ENCODE measurements at regions not wholly inside any gene's neighbourhood (a gene's known extent, or its start where the extent isn't known, plus 50 kb on each side); places are given as distances from the start of the nearest gene placed in this dataset.

GRCh38 chr12:58041441-58041840 is 100.1 kb downstream of the ATP23 start:
- no peak overlapping the region for H3K27ac Mint-ChIP-seq
- ATAC-seq (no peak), DNase-seq (no peak)
- no peaks in the 10 kb centered on the region for H3K36me3 Mint-ChIP-seq (ENCODE audit: low read depth)
- no peaks in the 10 kb centered on the region for H3K4me1 Mint-ChIP-seq
- H3K4me3 Mint-ChIP-seq = no peak overlapping the region
- peaks cover 3% of the 10 kb centered on the region for H3K9me3 ChIP-seq (ENCODE audit: control insufficient read depth, low read length, poor library complexity, severe bottlenecking)
- peaks cover 16% of the 10 kb centered on the region for H3K27me3 Mint-ChIP-seq

- Mint-ChIP-seq H3K4me3 (no peak overlapping the region), H3K27me3 (peaks cover 27% of the 10 kb centered on the region), H3K27ac (no peak overlapping the region), H3K36me3 (ENCODE audit: low read depth) (peaks cover 2% of the 10 kb centered on the region), H3K4me1 (no peaks in the 10 kb centered on the region)
- H3K9me3 ChIP-seq (ENCODE audit: control insufficient read depth, low read length, poor library complexity, severe bottlenecking) = peaks cover 3% of the 10 kb centered on the region
- DNase-seq (no peak), ATAC-seq (no peak)
These were observed 103.6 kb downstream of the ATP23 start for GRCh38 chr12:58044966-58045365.

- Mint-ChIP-seq H3K27me3 (peaks cover 27% of the 10 kb centered on the region), H3K4me1 (no peaks in the 10 kb centered on the region), H3K4me3 (no peak overlapping the region), H3K27ac (no peak overlapping the region), H3K36me3 (ENCODE audit: low read depth) (peaks cover 2% of the 10 kb centered on the region)
- ATAC-seq = no peak
- H3K9me3 ChIP-seq (ENCODE audit: control insufficient read depth, low read length, poor library complexity, severe bottlenecking) = peaks cover 2% of the 10 kb centered on the region
- DNase-seq = no peak
These were observed 104.9 kb downstream of the ATP23 start for GRCh38 chr12:58046271-58046670.

DNA sequence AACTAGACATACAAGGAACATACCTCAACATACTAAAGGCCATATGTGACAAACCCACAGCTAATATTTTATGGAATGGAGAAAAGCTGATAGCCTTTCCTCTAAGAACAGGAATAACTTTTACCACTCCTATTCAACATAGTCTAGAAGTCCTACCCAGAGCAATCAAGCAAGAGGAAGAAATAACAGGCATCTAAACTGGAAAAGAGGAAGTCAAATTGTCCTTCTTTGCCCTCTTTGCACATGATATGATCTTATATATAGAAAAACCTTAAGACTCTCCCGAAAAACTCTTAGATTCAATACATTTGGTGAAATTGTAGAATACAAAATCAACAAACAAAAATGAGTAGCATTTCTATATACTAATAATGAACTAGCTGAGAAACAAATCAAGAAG is 110.0 kb downstream of the ATP23 start:
- peaks cover 11% of the 10 kb centered on the region for H3K27me3 Mint-ChIP-seq
- no peaks in the 10 kb centered on the region for H3K4me1 Mint-ChIP-seq
- peaks cover 3% of the 10 kb centered on the region for H3K9me3 ChIP-seq (ENCODE audit: control insufficient read depth, low read length, poor library complexity, severe bottlenecking)
- DNase-seq (no peak), ATAC-seq (no peak)
- no peak overlapping the region for H3K27ac Mint-ChIP-seq
- no peak overlapping the region for H3K4me3 Mint-ChIP-seq
- H3K36me3 Mint-ChIP-seq (ENCODE audit: low read depth) = peaks cover 2% of the 10 kb centered on the region

DNA sequence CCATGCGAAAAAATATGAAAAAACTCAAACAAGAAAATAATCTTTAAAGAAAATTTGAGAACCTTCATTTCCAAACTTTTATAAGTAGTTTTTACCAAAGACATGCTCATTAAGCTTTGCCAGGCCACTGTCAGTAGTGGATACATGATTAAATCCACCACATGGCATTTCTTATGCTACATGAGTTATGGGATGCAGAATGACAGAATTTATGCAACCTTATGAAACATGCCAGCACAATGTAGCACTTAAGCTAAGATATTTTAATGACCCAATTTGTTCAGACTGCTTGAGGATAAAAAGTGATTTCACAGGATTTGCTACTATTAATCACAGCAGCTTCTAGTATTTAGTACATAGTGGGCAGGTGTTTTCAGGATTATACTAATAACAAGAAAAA is 123.3 kb downstream of the ATP23 start:
- DNase-seq = no peak
- no peak overlapping the region for H3K4me3 Mint-ChIP-seq
- H3K27me3 Mint-ChIP-seq = peaks cover 4% of the 10 kb centered on the region
- no peaks in the 10 kb centered on the region for H3K4me1 Mint-ChIP-seq
- ATAC-seq = no peak
- no peaks in the 10 kb centered on the region for H3K36me3 Mint-ChIP-seq (ENCODE audit: low read depth)
- no peaks in the 10 kb centered on the region for H3K9me3 ChIP-seq (ENCODE audit: control insufficient read depth, low read length, poor library complexity, severe bottlenecking)
- no peak overlapping the region for H3K27ac Mint-ChIP-seq

- H3K4me3 Mint-ChIP-seq = no peak overlapping the region
- H3K36me3 Mint-ChIP-seq (ENCODE audit: low read depth) = no peaks in the 10 kb centered on the region
- no peaks in the 10 kb centered on the region for H3K4me1 Mint-ChIP-seq
- H3K27me3 Mint-ChIP-seq = no peaks in the 10 kb centered on the region
- no peak overlapping the region for H3K27ac Mint-ChIP-seq
- H3K9me3 ChIP-seq (ENCODE audit: control insufficient read depth, low read length, poor library complexity, severe bottlenecking) = no peaks in the 10 kb centered on the region
- DNase-seq (no peak), ATAC-seq (no peak)
These were observed 124.9 kb downstream of the ATP23 start for GRCh38 chr12:58066296-58066695.

DNA sequence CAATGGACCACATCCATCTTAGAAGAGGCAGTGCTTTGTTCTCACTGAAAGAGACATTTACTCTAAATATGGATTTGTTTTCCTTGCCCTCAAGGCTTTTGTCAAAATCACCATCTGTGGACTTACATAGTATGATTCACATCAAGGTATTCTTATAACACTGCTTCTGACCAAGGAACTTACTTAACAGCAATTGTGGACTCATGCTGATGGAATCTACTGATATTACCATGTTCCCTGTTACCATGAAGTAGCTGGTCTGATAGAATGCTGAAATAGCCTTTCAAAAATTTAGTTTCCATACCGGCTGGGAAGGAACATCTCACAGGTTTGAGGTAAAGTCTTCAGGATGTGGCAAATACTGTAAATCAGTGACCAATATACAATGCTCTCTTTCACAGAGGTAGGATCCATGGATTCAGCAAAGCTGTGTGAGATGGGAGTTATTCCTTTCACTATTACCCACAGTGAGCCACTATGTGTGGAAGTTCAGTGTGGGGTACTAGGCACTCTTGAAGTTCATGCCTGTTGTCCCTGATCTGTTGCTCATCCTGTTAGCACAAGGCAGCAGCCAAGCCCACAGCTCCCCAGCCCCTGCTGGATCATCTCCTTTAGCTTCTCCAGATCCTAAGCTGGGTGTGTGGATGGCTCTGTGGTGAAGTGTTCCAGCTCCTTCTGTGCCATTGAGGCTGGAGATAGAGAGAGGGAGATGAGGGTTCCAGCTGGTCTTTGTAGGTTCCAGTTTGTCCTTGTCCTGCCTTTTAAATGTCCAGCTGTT is 126.4 kb downstream of the ATP23 start:
- no peaks in the 10 kb centered on the region for H3K9me3 ChIP-seq (ENCODE audit: control insufficient read depth, low read length, poor library complexity, severe bottlenecking)
- no peak for ATAC-seq
- no peak for DNase-seq
- H3K4me3 Mint-ChIP-seq = no peak overlapping the region
- no peaks in the 10 kb centered on the region for H3K4me1 Mint-ChIP-seq
- no peaks in the 10 kb centered on the region for H3K36me3 Mint-ChIP-seq (ENCODE audit: low read depth)
- no peak overlapping the region for H3K27ac Mint-ChIP-seq
- no peaks in the 10 kb centered on the region for H3K27me3 Mint-ChIP-seq

- Mint-ChIP-seq H3K27me3 (no peaks in the 10 kb centered on the region), H3K36me3 (ENCODE audit: low read depth) (no peaks in the 10 kb centered on the region), H3K4me1 (no peaks in the 10 kb centered on the region), H3K4me3 (no peak overlapping the region), H3K27ac (no peak overlapping the region)
- DNase-seq (no peak), ATAC-seq (no peak)
- no peaks in the 10 kb centered on the region for H3K9me3 ChIP-seq (ENCODE audit: control insufficient read depth, low read length, poor library complexity, severe bottlenecking)
These were observed 127.3 kb downstream of the ATP23 start for GRCh38 chr12:58068706-58069105.

- H3K27me3 Mint-ChIP-seq = no peaks in the 10 kb centered on the region
- DNase-seq = no peak
- no peak for ATAC-seq
- H3K4me3 Mint-ChIP-seq = no peak overlapping the region
- H3K36me3 Mint-ChIP-seq (ENCODE audit: low read depth) = no peaks in the 10 kb centered on the region
- no peaks in the 10 kb centered on the region for H3K9me3 ChIP-seq (ENCODE audit: control insufficient read depth, low read length, poor library complexity, severe bottlenecking)
- H3K4me1 Mint-ChIP-seq = no peaks in the 10 kb centered on the region
- no peak overlapping the region for H3K27ac Mint-ChIP-seq
These were observed 128.0 kb downstream of the ATP23 start for GRCh38 chr12:58069268-58069963.

DNA sequence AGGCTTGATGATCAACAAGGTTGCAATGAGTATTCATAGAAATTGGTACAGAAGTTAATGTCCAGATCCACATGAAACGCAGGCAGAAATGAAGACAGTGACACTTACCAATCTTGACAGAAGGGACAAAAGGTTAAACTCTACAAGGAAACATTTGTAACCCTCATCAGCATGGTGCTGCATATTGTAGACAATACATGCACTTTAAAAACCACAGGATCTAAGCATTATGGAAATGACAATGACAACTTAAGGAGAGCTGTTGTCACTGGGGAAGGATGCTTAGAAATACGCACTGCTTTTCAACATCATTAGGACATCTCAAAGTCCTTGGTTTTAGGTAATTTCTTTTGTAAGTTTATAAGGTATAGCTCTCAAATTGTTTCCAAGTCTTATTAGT is 130.6 kb downstream of the ATP23 start:
- Mint-ChIP-seq H3K4me1 (no peaks in the 10 kb centered on the region), H3K36me3 (ENCODE audit: low read depth) (no peaks in the 10 kb centered on the region), H3K27me3 (peaks cover 3% of the 10 kb centered on the region), H3K27ac (no peak overlapping the region), H3K4me3 (no peak overlapping the region)
- DNase-seq (no peak), ATAC-seq (no peak)
- H3K9me3 ChIP-seq (ENCODE audit: control insufficient read depth, low read length, poor library complexity, severe bottlenecking) = no peaks in the 10 kb centered on the region

GRCh38 chr12:58074259-58074658 is 132.9 kb downstream of the ATP23 start:
- DNase-seq (no peak), ATAC-seq (no peak)
- Mint-ChIP-seq H3K27me3 (peaks cover 16% of the 10 kb centered on the region), H3K4me3 (no peak overlapping the region), H3K36me3 (ENCODE audit: low read depth) (no peaks in the 10 kb centered on the region), H3K27ac (no peak overlapping the region), H3K4me1 (no peaks in the 10 kb centered on the region)
- no peaks in the 10 kb centered on the region for H3K9me3 ChIP-seq (ENCODE audit: control insufficient read depth, low read length, poor library complexity, severe bottlenecking)

- Mint-ChIP-seq H3K36me3 (ENCODE audit: low read depth) (no peaks in the 10 kb centered on the region), H3K27ac (no peak overlapping the region), H3K4me1 (no peaks in the 10 kb centered on the region), H3K4me3 (no peak overlapping the region), H3K27me3 (peaks cover 44% of the 10 kb centered on the region)
- no peaks in the 10 kb centered on the region for H3K9me3 ChIP-seq (ENCODE audit: control insufficient read depth, low read length, poor library complexity, severe bottlenecking)
- no peak for ATAC-seq
- no peak for DNase-seq
These were observed 138.4 kb downstream of the ATP23 start for GRCh38 chr12:58079806-58080205.

DNA sequence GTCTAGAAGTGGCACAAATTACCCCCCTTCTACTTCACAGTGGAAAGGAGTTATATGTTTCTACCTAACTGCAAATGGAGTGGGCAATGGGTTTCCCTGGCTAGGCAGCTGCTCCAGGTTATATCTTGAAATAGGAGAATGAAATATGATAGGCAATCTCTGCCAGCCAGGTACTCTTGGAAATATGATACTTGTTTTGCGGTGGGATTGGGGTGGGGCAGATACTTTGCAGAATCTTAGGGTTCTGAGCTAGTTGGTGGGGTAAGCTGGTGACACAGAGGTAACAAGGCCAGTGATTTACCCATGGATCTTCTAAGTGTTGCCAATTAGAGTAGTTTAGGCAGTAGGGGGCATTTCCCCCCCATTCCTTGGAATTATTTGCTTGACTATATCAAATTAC is 140.1 kb downstream of the ATP23 start:
- Mint-ChIP-seq H3K27ac (no peak overlapping the region), H3K27me3 (peaks cover 57% of the 10 kb centered on the region), H3K4me3 (no peak overlapping the region), H3K4me1 (no peaks in the 10 kb centered on the region), H3K36me3 (ENCODE audit: low read depth) (no peaks in the 10 kb centered on the region)
- no peaks in the 10 kb centered on the region for H3K9me3 ChIP-seq (ENCODE audit: control insufficient read depth, low read length, poor library complexity, severe bottlenecking)
- ATAC-seq (no peak), DNase-seq (no peak)

DNA sequence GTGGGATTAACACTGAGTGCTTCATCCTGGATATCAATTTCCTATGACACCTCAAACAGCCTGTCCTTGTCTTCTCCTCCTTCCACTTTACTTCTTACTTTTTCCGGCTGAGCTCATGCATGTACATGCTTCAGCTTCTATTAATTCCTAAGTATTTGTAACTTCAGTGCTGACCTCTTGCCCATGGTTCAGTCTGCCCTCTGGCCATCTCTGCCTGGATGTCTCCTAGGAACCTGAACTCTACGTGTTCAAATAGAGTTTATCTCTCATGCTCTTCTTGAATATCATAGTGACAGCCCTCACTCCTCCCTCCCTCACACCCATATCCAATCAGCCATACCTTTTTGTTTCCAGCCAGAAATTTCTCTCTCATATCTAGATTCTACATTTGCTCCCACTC is 141.6 kb downstream of the ATP23 start:
- no peak for DNase-seq
- Mint-ChIP-seq H3K36me3 (ENCODE audit: low read depth) (no peaks in the 10 kb centered on the region), H3K4me1 (no peaks in the 10 kb centered on the region), H3K4me3 (no peak overlapping the region), H3K27ac (no peak overlapping the region), H3K27me3 (peaks cover 58% of the 10 kb centered on the region)
- no peak for ATAC-seq
- H3K9me3 ChIP-seq (ENCODE audit: control insufficient read depth, low read length, poor library complexity, severe bottlenecking) = no peaks in the 10 kb centered on the region
